GM23338 (cell line): ENCODE measurements at regions not wholly inside any gene's neighbourhood (a gene's known extent, or its start where the extent isn't known, plus 50 kb on each side); places are given as distances from the start of the nearest gene placed in this dataset.

Experiments
- CREB1 ChIP-seq: fragments of 250-450 bp; sonication (Bioruptor Pico); IDR thresholded peaks from 2 replicates; pipeline ENCODE4 v1.5.0; 2020; ENCODE audit warnings: low read depth, mild to moderate bottlenecking, moderate library complexity
- CTCF ChIP-seq, 2 experiments: fragments of 200-600 bp in 1 of 2; sonication (generic) in 1 of 2; conservative IDR thresholded peaks; 2 replicates each; pipeline versions ENCODE4 v1.5.1 to v1.6.1; 2016 to 2017; ENCODE audit warnings: antibody characterized with exemption in 2 of 2, low read depth in 2 of 2, mild to moderate bottlenecking in 2 of 2, moderate library complexity in 1 of 2
- EZH2 ChIP-seq: fragments of 200-600 bp; sonication (generic); IDR thresholded peaks from one replicate; pipeline ENCODE4 v1.8.0; 2017; ENCODE audit warnings: antibody characterized with exemption, mild to moderate bottlenecking, low read depth; ENCODE audit not compliant: unreplicated experiment
- EZH2phosphoT487 ChIP-seq: fragments of 200-600 bp; sonication (generic); IDR thresholded peaks from one replicate; pipeline ENCODE4 v1.8.1; 2018; ENCODE audit warnings: antibody characterized with exemption; ENCODE audit not compliant: unreplicated experiment
- JUNB ChIP-seq: IDR thresholded peaks from one replicate; pipeline ENCODE4 v1.6.1; 2016; ENCODE audit warnings: antibody characterized with exemption; ENCODE audit not compliant: unreplicated experiment
- NANOG ChIP-seq: IDR thresholded peaks from 2 replicates; pipeline ENCODE4 v1.6.1; 2016; ENCODE audit warnings: antibody characterized with exemption, borderline replicate concordance
- POLR2AphosphoS5 ChIP-seq: IDR thresholded peaks from 2 replicates; pipeline ENCODE4 v1.6.1; 2016; ENCODE audit warnings: antibody characterized with exemption, low read depth
- STAT1 ChIP-seq: IDR thresholded peaks from one replicate; pipeline ENCODE4 v1.6.1; 2016; ENCODE audit warnings: antibody characterized with exemption; ENCODE audit not compliant: unreplicated experiment
- ZNF331 ChIP-seq: fragments of 250-450 bp; sonication (Bioruptor Pico); IDR thresholded peaks from 2 replicates; pipeline ENCODE4 v1.5.0; 2020; ENCODE audit warnings: low read depth, mild to moderate bottlenecking, moderate library complexity
- ZNF462 ChIP-seq: fragments of 250-450 bp; sonication (Bioruptor Pico); IDR thresholded peaks from 2 replicates; pipeline ENCODE4 v1.5.0; 2020; ENCODE audit warnings: mild to moderate bottlenecking, moderate library complexity

GRCh38 chr17:77428020-77428748, 287.4 kb downstream of the SEC14L1 start (continued):
- TF ChIP-seq ZNF462 (no peak), STAT1 (no peak), ZNF331 (CRISPR knock-in tag) (no peak), EZH2phosphoT487 (no peak), CREB1 (CRISPR knock-in tag) (no peak), NANOG (no peak), CTCF (conservative IDR thresholded peaks at IDR 0.05; ENCODE audit: low read depth in 2 of 2) (no peak), POLR2AphosphoS5 (no peak), JUNB (no peak), EZH2 (no peak)
